Endothelial cell (in vitro differentiated cells): ENCODE measurements at regions not wholly inside any gene's neighbourhood (a gene's known extent, or its start where the extent isn't known, plus 50 kb on each side); places are given as distances from the start of the nearest gene placed in this dataset.

ENCODE experiments used
- DNase-seq: peaks from one replicate; pipeline ENCODE4 v3.0.0; 2021; ENCODE audit warnings: low spot score
- H3K27ac Mint-ChIP-seq: one replicate; pipeline ENCODE4 v1.8.0; 2021; ENCODE audit warnings: mixed read lengths, inconsistent platforms; ENCODE audit not compliant: unreplicated experiment
- H3K27me3 Mint-ChIP-seq: one replicate; pipeline ENCODE4 v1.8.0; 2021; ENCODE audit warnings: mild to moderate bottlenecking, moderate library complexity, mixed read lengths, inconsistent platforms; ENCODE audit not compliant: unreplicated experiment
- H3K36me3 Mint-ChIP-seq: one replicate; pipeline ENCODE4 v1.8.0; 2021; ENCODE audit warnings: mild to moderate bottlenecking, low read depth, mixed read lengths, inconsistent platforms; ENCODE audit not compliant: unreplicated experiment
- H3K4me1 Mint-ChIP-seq: one replicate; pipeline ENCODE4 v1.8.0; 2021; ENCODE audit warnings: mild to moderate bottlenecking, mixed read lengths, inconsistent platforms; ENCODE audit not compliant: unreplicated experiment
- H3K4me3 Mint-ChIP-seq: one replicate; pipeline ENCODE4 v1.8.0; 2021; ENCODE audit warnings: mild to moderate bottlenecking, mixed read lengths, inconsistent platforms; ENCODE audit not compliant: unreplicated experiment
- H3K9me3 Mint-ChIP-seq: one replicate; pipeline ENCODE4 v1.8.0; 2021; ENCODE audit warnings: mixed read lengths, inconsistent platforms; ENCODE audit not compliant: unreplicated experiment
- CTCF ChIP-seq: fragments of 200-600 bp; sonication (generic); IDR thresholded peaks from one replicate; pipeline ENCODE4 v1.5.0; 2021; ENCODE audit warnings: antibody characterized with exemption; ENCODE audit not compliant: unreplicated experiment

GRCh38 chr7:16045296-16045695 lies 358.8 kb upstream of the MEOX2 start:
- TF ChIP-seq CTCF: no peak
- DNase-seq: no peak
- no peaks in the 10 kb centered on the region for H3K36me3 Mint-ChIP-seq
- peaks cover 9% of the 10 kb centered on the region for H3K4me1 Mint-ChIP-seq
- peaks cover 3% of the 10 kb centered on the region for H3K27me3 Mint-ChIP-seq
- no peak overlapping the region for H3K27ac Mint-ChIP-seq
- H3K4me3 Mint-ChIP-seq: no peak overlapping the region
- no peaks in the 10 kb centered on the region for H3K9me3 Mint-ChIP-seq

- Mint-ChIP-seq H3K27me3 (peaks cover 3% of the 10 kb centered on the region), H3K27ac (no peak overlapping the region)
Measured at GRCh38 chr7:16044645-16045044, 358.2 kb upstream of the MEOX2 start.

GRCh38 chr7:16040346-16040745 lies 353.9 kb upstream of the MEOX2 start:
- no peaks in the 10 kb centered on the region for H3K9me3 Mint-ChIP-seq
- DNase-seq: no peak
- no peaks in the 10 kb centered on the region for H3K36me3 Mint-ChIP-seq
- no peak overlapping the region for H3K4me3 Mint-ChIP-seq
- no peak for TF ChIP-seq CTCF
- no peak overlapping the region for H3K27ac Mint-ChIP-seq
- peaks cover 3% of the 10 kb centered on the region for H3K27me3 Mint-ChIP-seq
- H3K4me1 Mint-ChIP-seq: peaks cover 6% of the 10 kb centered on the region

More at GRCh38 chr7:16044645-16045044, 358.2 kb upstream of the MEOX2 start:
- peaks cover 6% of the 10 kb centered on the region for H3K4me1 Mint-ChIP-seq
- DNase-seq: no peak
- no peaks in the 10 kb centered on the region for H3K9me3 Mint-ChIP-seq
- no peak overlapping the region for H3K4me3 Mint-ChIP-seq
- no peaks in the 10 kb centered on the region for H3K36me3 Mint-ChIP-seq
- no peak for TF ChIP-seq CTCF

GRCh38 chr7:16038906-16039305 lies 352.4 kb upstream of the MEOX2 start:
- TF ChIP-seq CTCF: no peak
- Mint-ChIP-seq H3K36me3 (no peaks in the 10 kb centered on the region), H3K27ac (no peak overlapping the region), H3K4me3 (no peak overlapping the region), H3K27me3 (peaks cover 3% of the 10 kb centered on the region), H3K4me1 (peaks cover 6% of the 10 kb centered on the region), H3K9me3 (no peaks in the 10 kb centered on the region)
- no peak for DNase-seq

GRCh38 chr7:16035392-16035791 lies 348.9 kb upstream of the MEOX2 start:
- H3K27me3 Mint-ChIP-seq: no peaks in the 10 kb centered on the region
- no peak for TF ChIP-seq CTCF
- H3K4me1 Mint-ChIP-seq: peaks cover 3% of the 10 kb centered on the region
- H3K27ac Mint-ChIP-seq: no peak overlapping the region
- H3K36me3 Mint-ChIP-seq: no peaks in the 10 kb centered on the region
- no peaks in the 10 kb centered on the region for H3K9me3 Mint-ChIP-seq
- no peak for DNase-seq
- no peak overlapping the region for H3K4me3 Mint-ChIP-seq
